HL-60 (cell line): ENCODE measurements at regions not wholly inside any gene's neighbourhood (a gene's known extent, or its start where the extent isn't known, plus 50 kb on each side); places are given as distances from the start of the nearest gene placed in this dataset.

Experiments used
- DNase-seq, 2 experiments: peaks; one replicate each; pipeline ENCODE4 v3.0.0-alpha.2; 2010 to 2020; ENCODE audit warnings: low read depth in 1 of 2, low spot score in 1 of 2
- H3K27ac ChIP-seq: fragments of 250-450 bp; sonication (Bioruptor Pico); replicated peaks from 2 replicates; pipeline ENCODE4 v1.5.1; 2020; ENCODE audit warnings: mild to moderate bottlenecking, moderate library complexity
- H3K27me3 ChIP-seq: fragments of 250-450 bp; sonication (Bioruptor Pico); 2 replicates; pipeline ENCODE4 v1.5.1; 2021; ENCODE audit warnings: mild to moderate bottlenecking, moderate library complexity; ENCODE audit not compliant: insufficient read depth, poor library complexity, severe bottlenecking
- H3K4me3 ChIP-seq: replicated peaks from 2 replicates; pipeline ENCODE4 v1.5.1; 2011; ENCODE audit warnings: mild to moderate bottlenecking, control low read depth, low read length; ENCODE audit not compliant: insufficient read depth
- GABPA ChIP-seq: IDR thresholded peaks from 2 replicates; pipeline ENCODE4 v1.6.1; 2012; ENCODE audit warnings: low read depth
- POLR2AphosphoS5 ChIP-seq: IDR thresholded peaks from 2 replicates; pipeline ENCODE4 v1.6.1; 2012; ENCODE audit warnings: low read depth
- SPI1 ChIP-seq: IDR thresholded peaks from 2 replicates; pipeline ENCODE4 v1.6.1; 2012; ENCODE audit warnings: low read depth, mild to moderate bottlenecking, borderline replicate concordance
- TF ChIP-seq, protein P1 (sequence below): IDR thresholded peaks from 2 replicates; pipeline ENCODE4 v1.6.1; 2012; ENCODE audit warnings: low read depth; ENCODE audit not compliant: insufficient replicate concordance
- TF ChIP-seq, protein P2 (sequence below): IDR thresholded peaks from one replicate; pipeline ENCODE4 v1.5.1; 2011; ENCODE audit warnings: low read length, control low read depth, inconsistent platforms; ENCODE audit not compliant: insufficient read depth

DNA sequence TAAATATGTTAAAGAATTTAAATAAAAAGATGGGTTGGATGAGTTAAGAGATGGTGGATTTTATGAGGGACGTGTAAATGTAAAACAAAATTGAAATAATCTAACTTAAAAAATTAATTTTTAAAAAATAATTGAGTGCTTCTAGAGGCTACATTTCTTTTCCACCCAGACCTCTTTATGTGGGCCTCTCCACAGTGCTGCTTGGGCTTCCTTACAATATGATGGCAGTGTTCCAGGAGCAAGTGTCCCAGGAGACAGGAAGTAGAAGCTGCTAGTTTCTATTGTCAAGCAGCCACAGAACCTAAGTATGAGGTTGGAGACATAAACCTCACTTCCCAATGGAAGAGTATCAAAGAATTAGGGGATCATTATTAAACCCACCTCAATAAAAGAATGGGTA, 205.7 kb upstream of the CPHXL start:
- H3K4me3 ChIP-seq: no peak overlapping the region
- DNase-seq: no peak
- no peaks in the 10 kb centered on the region for H3K27me3 ChIP-seq
- no peak overlapping the region for H3K27ac ChIP-seq
- TF ChIP-seq SPI1 (no peak), POLR2AphosphoS5 (no peak), GABPA (no peak)
- TF ChIP-seq, protein P1, sequence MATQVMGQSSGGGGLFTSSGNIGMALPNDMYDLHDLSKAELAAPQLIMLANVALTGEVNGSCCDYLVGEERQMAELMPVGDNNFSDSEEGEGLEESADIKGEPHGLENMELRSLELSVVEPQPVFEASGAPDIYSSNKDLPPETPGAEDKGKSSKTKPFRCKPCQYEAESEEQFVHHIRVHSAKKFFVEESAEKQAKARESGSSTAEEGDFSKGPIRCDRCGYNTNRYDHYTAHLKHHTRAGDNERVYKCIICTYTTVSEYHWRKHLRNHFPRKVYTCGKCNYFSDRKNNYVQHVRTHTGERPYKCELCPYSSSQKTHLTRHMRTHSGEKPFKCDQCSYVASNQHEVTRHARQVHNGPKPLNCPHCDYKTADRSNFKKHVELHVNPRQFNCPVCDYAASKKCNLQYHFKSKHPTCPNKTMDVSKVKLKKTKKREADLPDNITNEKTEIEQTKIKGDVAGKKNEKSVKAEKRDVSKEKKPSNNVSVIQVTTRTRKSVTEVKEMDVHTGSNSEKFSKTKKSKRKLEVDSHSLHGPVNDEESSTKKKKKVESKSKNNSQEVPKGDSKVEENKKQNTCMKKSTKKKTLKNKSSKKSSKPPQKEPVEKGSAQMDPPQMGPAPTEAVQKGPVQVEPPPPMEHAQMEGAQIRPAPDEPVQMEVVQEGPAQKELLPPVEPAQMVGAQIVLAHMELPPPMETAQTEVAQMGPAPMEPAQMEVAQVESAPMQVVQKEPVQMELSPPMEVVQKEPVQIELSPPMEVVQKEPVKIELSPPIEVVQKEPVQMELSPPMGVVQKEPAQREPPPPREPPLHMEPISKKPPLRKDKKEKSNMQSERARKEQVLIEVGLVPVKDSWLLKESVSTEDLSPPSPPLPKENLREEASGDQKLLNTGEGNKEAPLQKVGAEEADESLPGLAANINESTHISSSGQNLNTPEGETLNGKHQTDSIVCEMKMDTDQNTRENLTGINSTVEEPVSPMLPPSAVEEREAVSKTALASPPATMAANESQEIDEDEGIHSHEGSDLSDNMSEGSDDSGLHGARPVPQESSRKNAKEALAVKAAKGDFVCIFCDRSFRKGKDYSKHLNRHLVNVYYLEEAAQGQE: no peak
- TF ChIP-seq, protein P2, sequence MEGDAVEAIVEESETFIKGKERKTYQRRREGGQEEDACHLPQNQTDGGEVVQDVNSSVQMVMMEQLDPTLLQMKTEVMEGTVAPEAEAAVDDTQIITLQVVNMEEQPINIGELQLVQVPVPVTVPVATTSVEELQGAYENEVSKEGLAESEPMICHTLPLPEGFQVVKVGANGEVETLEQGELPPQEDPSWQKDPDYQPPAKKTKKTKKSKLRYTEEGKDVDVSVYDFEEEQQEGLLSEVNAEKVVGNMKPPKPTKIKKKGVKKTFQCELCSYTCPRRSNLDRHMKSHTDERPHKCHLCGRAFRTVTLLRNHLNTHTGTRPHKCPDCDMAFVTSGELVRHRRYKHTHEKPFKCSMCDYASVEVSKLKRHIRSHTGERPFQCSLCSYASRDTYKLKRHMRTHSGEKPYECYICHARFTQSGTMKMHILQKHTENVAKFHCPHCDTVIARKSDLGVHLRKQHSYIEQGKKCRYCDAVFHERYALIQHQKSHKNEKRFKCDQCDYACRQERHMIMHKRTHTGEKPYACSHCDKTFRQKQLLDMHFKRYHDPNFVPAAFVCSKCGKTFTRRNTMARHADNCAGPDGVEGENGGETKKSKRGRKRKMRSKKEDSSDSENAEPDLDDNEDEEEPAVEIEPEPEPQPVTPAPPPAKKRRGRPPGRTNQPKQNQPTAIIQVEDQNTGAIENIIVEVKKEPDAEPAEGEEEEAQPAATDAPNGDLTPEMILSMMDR: no peak

DNA sequence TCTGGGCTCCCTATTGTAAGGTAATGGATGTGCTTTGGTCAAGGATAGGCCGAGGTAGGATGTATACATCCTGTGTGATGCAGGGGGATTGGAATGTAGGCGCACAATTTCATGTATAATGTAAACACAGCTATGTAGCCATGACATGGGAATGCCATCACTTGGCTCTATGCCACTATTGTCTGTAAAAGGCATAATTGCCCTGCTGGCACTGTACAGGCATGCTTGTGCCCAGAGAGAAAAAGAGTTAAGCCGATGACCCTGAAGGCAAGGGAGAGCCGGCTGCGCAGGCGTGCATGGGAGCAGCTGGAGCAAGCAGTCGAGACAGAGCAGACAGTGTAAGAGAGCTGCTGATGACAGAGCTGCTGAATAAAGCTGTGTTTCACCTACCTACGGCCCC, 212.5 kb upstream of the CPHXL start:
- no peak for DNase-seq
- Histone ChIP-seq H3K4me3 (no peak overlapping the region), H3K27ac (no peak overlapping the region), H3K27me3 (no peaks in the 10 kb centered on the region)
- TF ChIP-seq POLR2AphosphoS5 (no peak), GABPA (no peak), SPI1 (no peak)
- TF ChIP-seq, protein P1: no peak
- TF ChIP-seq, protein P2: no peak

DNA sequence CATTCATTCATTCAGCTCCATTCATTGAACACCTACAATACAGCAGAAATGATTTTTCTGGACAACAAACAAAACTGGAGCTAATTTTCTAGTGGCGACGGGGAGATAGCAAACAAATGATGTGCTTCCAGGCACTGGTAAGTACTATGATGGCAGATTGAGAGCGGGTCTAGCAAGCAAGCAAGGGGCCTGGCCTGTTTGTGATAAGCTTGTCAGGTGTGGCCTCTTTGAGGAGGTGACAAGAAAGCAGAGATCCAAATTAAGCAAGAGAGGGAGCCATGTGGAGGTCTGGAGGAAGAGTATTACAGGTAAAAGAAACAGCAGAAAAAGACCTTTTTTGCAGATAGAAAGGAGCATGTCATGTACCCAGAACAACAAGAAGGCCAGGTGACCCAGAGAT, 216.1 kb upstream of the CPHXL start:
- Histone ChIP-seq H3K4me3 (no peak overlapping the region), H3K27me3 (no peaks in the 10 kb centered on the region), H3K27ac (no peak overlapping the region)
- DNase-seq: no peak
- TF ChIP-seq SPI1: no peak

DNA sequence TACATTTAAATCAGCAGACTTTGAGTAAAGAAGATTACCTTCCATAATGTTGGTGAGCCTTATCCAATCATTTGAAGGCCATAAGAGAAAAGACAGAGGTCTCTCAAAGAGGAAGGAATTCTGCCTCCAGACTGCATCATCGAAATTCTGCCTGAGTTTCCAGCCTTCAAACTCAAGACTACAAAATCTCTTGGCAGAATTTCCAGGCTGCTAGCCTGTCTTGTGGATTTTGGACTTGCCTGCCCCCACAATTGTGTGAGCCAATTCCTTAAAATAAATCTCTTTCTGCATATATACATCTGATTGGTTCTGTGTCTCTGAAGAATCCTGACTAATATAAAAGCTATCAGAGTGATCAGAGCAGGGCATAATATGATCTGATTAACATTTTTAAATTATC, 216.6 kb upstream of the CPHXL start:
- no peaks in the 10 kb centered on the region for H3K27me3 ChIP-seq
- no peak for TF ChIP-seq GABPA
- TF ChIP-seq, protein P1: no peak
- TF ChIP-seq POLR2AphosphoS5: no peak
- TF ChIP-seq, protein P2: no peak
- TF ChIP-seq SPI1: no peak
- no peak for DNase-seq
- H3K4me3 ChIP-seq: no peak overlapping the region
- no peak overlapping the region for H3K27ac ChIP-seq
